Astrocyte (in vitro differentiated cells and primary cell): ENCODE measurements at regions not wholly inside any gene's neighbourhood (a gene's known extent, or its start where the extent isn't known, plus 50 kb on each side); places are given as distances from the start of the nearest gene placed in this dataset.
"Not testable (repeated sequence)": the region's sequence is repeated elsewhere in the genome, so short reads cannot be mapped to it uniquely, and the experiment has no call there.

Source experiments
- DNase-seq: peaks from one replicate; pipeline ENCODE4 v3.0.0-alpha.2; 2010; ENCODE audit warnings: low read depth
- FAIRE-seq: peaks from 2 replicates; lab custom pipeline; 2011; peaks lifted over from hg19 to GRCh38; lab: Jason Lieb, UNC
- H2AFZ ChIP-seq: 2 replicates; pipeline ENCODE4 v1.6.0; 2012; ENCODE audit warnings: low read depth, low read length, inconsistent platforms
- H3K27ac ChIP-seq: 2 replicates; pipeline ENCODE4 v1.5.1; 2011; ENCODE audit warnings: low read depth, low read length, inconsistent platforms
- H3K27me3 ChIP-seq: 2 replicates; pipeline ENCODE4 v1.6.0; 2011; ENCODE audit warnings: low read length, inconsistent platforms; ENCODE audit not compliant: insufficient read depth
- H3K36me3 ChIP-seq: 2 replicates; pipeline ENCODE4 v1.5.1; 2011; ENCODE audit warnings: low read length, inconsistent platforms; ENCODE audit not compliant: insufficient read depth
- H3K4me1 ChIP-seq: 2 replicates; pipeline ENCODE4 v1.5.1; 2011; ENCODE audit warnings: low read length, inconsistent platforms; ENCODE audit not compliant: insufficient read depth
- H3K4me2 ChIP-seq: 2 replicates; pipeline ENCODE4 v1.6.0; 2012; ENCODE audit warnings: low read length, inconsistent platforms
- H3K4me3 ChIP-seq: 2 replicates; pipeline ENCODE4 v1.5.1; 2011; ENCODE audit warnings: low read depth, mild to moderate bottlenecking, low read length, inconsistent platforms; ENCODE audit not compliant: insufficient read depth
- H3K79me2 ChIP-seq: 2 replicates; pipeline ENCODE4 v1.6.0; 2012; ENCODE audit warnings: mild to moderate bottlenecking, low read length, inconsistent platforms; ENCODE audit not compliant: insufficient read depth
- H3K9ac ChIP-seq: 2 replicates; pipeline ENCODE4 v1.6.0; 2012; ENCODE audit warnings: mild to moderate bottlenecking, low read length, inconsistent platforms
- H3K9me3 ChIP-seq: 2 replicates; pipeline ENCODE4 v1.5.1; 2012; ENCODE audit warnings: low read depth, mild to moderate bottlenecking, low read length, inconsistent platforms; ENCODE audit not compliant: insufficient read depth
- H4K20me1 ChIP-seq: 2 replicates; pipeline ENCODE4 v1.6.0; 2012; ENCODE audit warnings: low read length, inconsistent platforms; ENCODE audit not compliant: insufficient read depth
- H3K27ac Mint-ChIP-seq: one replicate; pipeline ENCODE4 v1.8.0; 2021; ENCODE audit warnings: mild to moderate bottlenecking, mixed read lengths; ENCODE audit not compliant: unreplicated experiment
- H3K27me3 Mint-ChIP-seq: one replicate; pipeline ENCODE4 v1.8.0; 2021; ENCODE audit warnings: low read depth, mixed read lengths; ENCODE audit not compliant: unreplicated experiment
- H3K36me3 Mint-ChIP-seq: one replicate; pipeline ENCODE4 v1.8.0; 2021; ENCODE audit warnings: low read depth, mixed read lengths; ENCODE audit not compliant: unreplicated experiment
- H3K4me1 Mint-ChIP-seq: one replicate; pipeline ENCODE4 v1.8.0; 2021; ENCODE audit warnings: low read depth, mixed read lengths; ENCODE audit not compliant: unreplicated experiment
- H3K4me3 Mint-ChIP-seq: one replicate; pipeline ENCODE4 v1.8.0; 2021; ENCODE audit warnings: mild to moderate bottlenecking, moderate library complexity, mixed read lengths; ENCODE audit not compliant: unreplicated experiment
- H3K9me3 Mint-ChIP-seq: one replicate; pipeline ENCODE4 v1.8.0; 2021; ENCODE audit warnings: mild to moderate bottlenecking, mixed read lengths; ENCODE audit not compliant: unreplicated experiment
- EZH2 ChIP-seq: IDR thresholded peaks from 2 replicates; pipeline ENCODE4 v1.6.1; 2012; ENCODE audit warnings: mild to moderate bottlenecking, low read length, inconsistent platforms; ENCODE audit not compliant: insufficient read depth
- TF ChIP-seq, protein P1 (sequence below): IDR thresholded peaks from 2 replicates; pipeline ENCODE4 v1.5.1; 2011; ENCODE audit warnings: low read depth, mild to moderate bottlenecking, inconsistent platforms, low read length, moderate library complexity; ENCODE audit not compliant: insufficient read depth

DNA sequence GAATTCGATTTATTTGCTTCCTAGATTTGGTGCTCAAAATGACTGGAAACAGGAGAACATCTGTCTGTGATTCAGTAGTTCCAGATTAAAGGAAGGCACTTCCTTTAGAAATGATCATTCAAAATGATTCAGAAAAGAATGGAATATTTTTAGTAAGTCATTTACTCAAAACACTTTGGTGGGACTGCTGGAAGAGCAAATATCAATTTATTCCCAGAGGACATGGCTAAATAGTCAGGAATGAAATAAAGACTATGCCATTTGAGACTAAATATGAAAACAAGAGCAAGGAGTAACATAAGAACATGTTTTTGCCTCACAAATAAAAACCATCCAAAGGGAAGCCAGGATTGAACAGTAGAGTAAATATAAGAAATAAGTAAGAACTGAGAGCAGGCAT is 138.6 kb upstream of the RASA1 start:
- H3K9ac ChIP-seq: no peak overlapping the region
- H3K4me3 ChIP-seq: no peak overlapping the region
- DNase-seq (no peak), FAIRE-seq (peak; percentile 50)
- Mint-ChIP-seq H3K36me3 (no peaks in the 10 kb centered on the region), H3K27me3 (no peaks in the 10 kb centered on the region), H3K4me3 (no peak overlapping the region), H3K9me3 (no peaks in the 10 kb centered on the region), H3K4me1 (peaks cover 24% of the 10 kb centered on the region), H3K27ac (no peak overlapping the region)
- H3K4me1 ChIP-seq: peaks cover 29% of the 10 kb centered on the region
- no peaks in the 10 kb centered on the region for H4K20me1 ChIP-seq
- peak overlapping the region; percentile 65 for H3K4me2 ChIP-seq
- no peak overlapping the region for H2AFZ ChIP-seq
- TF ChIP-seq EZH2: no peak
- TF ChIP-seq, protein P1, sequence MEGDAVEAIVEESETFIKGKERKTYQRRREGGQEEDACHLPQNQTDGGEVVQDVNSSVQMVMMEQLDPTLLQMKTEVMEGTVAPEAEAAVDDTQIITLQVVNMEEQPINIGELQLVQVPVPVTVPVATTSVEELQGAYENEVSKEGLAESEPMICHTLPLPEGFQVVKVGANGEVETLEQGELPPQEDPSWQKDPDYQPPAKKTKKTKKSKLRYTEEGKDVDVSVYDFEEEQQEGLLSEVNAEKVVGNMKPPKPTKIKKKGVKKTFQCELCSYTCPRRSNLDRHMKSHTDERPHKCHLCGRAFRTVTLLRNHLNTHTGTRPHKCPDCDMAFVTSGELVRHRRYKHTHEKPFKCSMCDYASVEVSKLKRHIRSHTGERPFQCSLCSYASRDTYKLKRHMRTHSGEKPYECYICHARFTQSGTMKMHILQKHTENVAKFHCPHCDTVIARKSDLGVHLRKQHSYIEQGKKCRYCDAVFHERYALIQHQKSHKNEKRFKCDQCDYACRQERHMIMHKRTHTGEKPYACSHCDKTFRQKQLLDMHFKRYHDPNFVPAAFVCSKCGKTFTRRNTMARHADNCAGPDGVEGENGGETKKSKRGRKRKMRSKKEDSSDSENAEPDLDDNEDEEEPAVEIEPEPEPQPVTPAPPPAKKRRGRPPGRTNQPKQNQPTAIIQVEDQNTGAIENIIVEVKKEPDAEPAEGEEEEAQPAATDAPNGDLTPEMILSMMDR: no peak
- H3K36me3 ChIP-seq: no peaks in the 10 kb centered on the region
- H3K27ac ChIP-seq: peak overlapping the region; percentile 75
- no peaks in the 10 kb centered on the region for H3K9me3 ChIP-seq
- no peaks in the 10 kb centered on the region for H3K79me2 ChIP-seq
- no peaks in the 10 kb centered on the region for H3K27me3 ChIP-seq

DNA sequence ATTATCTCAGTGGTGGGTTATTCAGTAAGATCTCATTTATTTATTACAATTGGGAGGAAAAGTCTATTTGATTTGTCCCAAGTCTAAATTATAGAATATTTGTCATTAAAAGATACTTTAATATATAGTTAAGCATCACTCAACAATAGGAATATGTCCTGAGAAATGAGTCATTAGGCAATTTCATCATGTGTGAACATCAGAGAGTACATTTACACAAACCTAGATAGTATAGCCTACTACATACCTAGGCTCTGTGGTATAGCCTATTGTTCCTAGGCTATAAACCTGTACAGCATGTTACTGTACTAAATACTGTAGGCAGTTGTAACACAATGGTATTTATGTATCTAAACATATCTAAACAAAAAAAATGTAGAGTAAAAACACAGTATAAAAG is 135.0 kb upstream of the RASA1 start:
- Mint-ChIP-seq H3K27me3 (no peaks in the 10 kb centered on the region), H3K4me1 (peaks cover 30% of the 10 kb centered on the region), H3K4me3 (no peak overlapping the region), H3K36me3 (no peaks in the 10 kb centered on the region), H3K9me3 (peaks cover 3% of the 10 kb centered on the region), H3K27ac (no peak overlapping the region)
- no peak overlapping the region for H3K4me3 ChIP-seq
- H2AFZ ChIP-seq: no peak overlapping the region
- H3K9ac ChIP-seq: no peak overlapping the region
- TF ChIP-seq, protein P1: no peak
- no peak for TF ChIP-seq EZH2
- H3K27ac ChIP-seq: no peak overlapping the region
- FAIRE-seq (no peak), DNase-seq (no peak)
- no peak overlapping the region for H3K4me2 ChIP-seq
- H3K4me1 ChIP-seq: peaks cover 21% of the 10 kb centered on the region
- no peaks in the 10 kb centered on the region for H3K9me3 ChIP-seq
- H3K27me3 ChIP-seq: no peaks in the 10 kb centered on the region
- no peaks in the 10 kb centered on the region for H3K79me2 ChIP-seq
- no peaks in the 10 kb centered on the region for H3K36me3 ChIP-seq
- no peaks in the 10 kb centered on the region for H4K20me1 ChIP-seq

DNA sequence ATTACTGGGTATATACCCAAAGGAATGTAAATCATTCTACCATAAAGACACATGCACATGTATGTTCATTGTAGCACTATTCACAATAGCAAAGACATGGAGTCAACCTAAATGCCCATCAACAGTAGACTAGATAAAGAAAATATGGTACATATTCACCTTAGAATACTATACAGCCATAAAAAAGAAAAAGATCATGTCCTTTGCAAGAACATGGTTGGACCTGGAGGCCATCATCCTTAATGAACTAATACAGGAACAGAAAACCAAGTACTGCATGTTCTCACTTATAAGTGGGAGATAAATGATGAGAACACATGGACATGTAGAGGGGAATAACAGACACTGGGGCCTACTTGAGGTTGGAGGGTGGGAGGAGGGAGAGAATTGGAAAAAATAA is 133.2 kb upstream of the RASA1 start:
- H3K9me3 ChIP-seq, H3K4me1 ChIP-seq, H3K27me3 ChIP-seq, H3K9me3 Mint-ChIP-seq, H2AFZ ChIP-seq, H3K27ac Mint-ChIP-seq, H3K36me3 ChIP-seq, H3K9ac ChIP-seq, H3K27ac ChIP-seq, H3K79me2 ChIP-seq, H3K36me3 Mint-ChIP-seq, FAIRE-seq, H3K27me3 Mint-ChIP-seq, DNase-seq, H3K4me3 Mint-ChIP-seq, H4K20me1 ChIP-seq, H3K4me2 ChIP-seq, H3K4me3 ChIP-seq: not testable (repeated sequence)
- H3K4me1 Mint-ChIP-seq: peaks cover 34% of the 10 kb centered on the region
